Spleen (tissue), 7 donors: ENCODE measurements at regions not wholly inside any gene's neighbourhood (a gene's known extent, or its start where the extent isn't known, plus 50 kb on each side); places are given as distances from the start of the nearest gene placed in this dataset.

Experiments used
- CTCF ChIP-seq, 11 experiments: fragments of 200-600 bp in 7 of 11; fragments of 450-650 bp in 4 of 11; sonication (generic) in 4 of 11; IDR thresholded peaks in 8 of 11; conservative IDR thresholded peaks in 3 of 11; 1 replicate in 7 of 11; 2 replicates in 4 of 11; pipeline versions ENCODE4 v1.4.0 to v1.8.0; 2016 to 2021; ENCODE audit warnings: antibody characterized with exemption in 11 of 11, inconsistent platforms in 4 of 11, mild to moderate bottlenecking in 1 of 11
- POLR2A ChIP-seq, 3 donors: fragments of 450-650 bp; IDR thresholded peaks; one replicate each; pipeline ENCODE4 v1.5.1; 2017; ENCODE audit warnings: antibody characterized with exemption in 3 of 3, mild to moderate bottlenecking in 1 of 3
- POLR2AphosphoS5 ChIP-seq, 3 donors: sonication (generic); formaldehyde crosslinking; IDR thresholded peaks; one replicate each; pipeline ENCODE4 v1.5.1; 2017; ENCODE audit warnings: antibody characterized with exemption in 3 of 3
- donor health status: DM: no; HTN: no; CAD: no; lungs with moderate emphysema.
- donor health status: DM: no; HTN: no; CAD: no.
- donor health status: DM: no; HTN: no; CAD: no.

GRCh38 chr2:224646242-224646846 is 61.2 kb upstream of the CUL3 start:
- peak in 9 of 11 experiments; percentile 22 to 49 (median 35) for TF ChIP-seq CTCF (IDR thresholded peaks at IDR 0.05 in 8 of 11, conservative IDR thresholded peaks at IDR 0.05 in 3 of 11)
- TF ChIP-seq POLR2A (IDR thresholded peaks at IDR 0.05) = no peak
- TF ChIP-seq POLR2AphosphoS5 (IDR thresholded peaks at IDR 0.05) = no peak
